ENCODE measurements at regions not wholly inside any gene's neighbourhood (a gene's known extent, or its start where the extent isn't known, plus 50 kb on each side); places are given as distances from the start of the nearest gene placed in this dataset.

- TF ChIP-seq GATA3 (IDR thresholded peaks at IDR 0.05; ENCODE audit: low read depth, low read length) = no peak
- TF ChIP-seq GATA2 (IDR thresholded peaks at IDR 0.05; ENCODE audit: low read depth, low read length) = no peak
These were observed 792.0 kb downstream of the MED13L start for GRCh38 chr12:115485503-115485902.

- no peak for TF ChIP-seq GATA2 (IDR thresholded peaks at IDR 0.05; ENCODE audit: low read depth, low read length)
- TF ChIP-seq GATA3 (IDR thresholded peaks at IDR 0.05; ENCODE audit: low read depth, low read length) = no peak
These were observed 794.5 kb downstream of the MED13L start for GRCh38 chr12:115482943-115483342.

- no peak for TF ChIP-seq GATA3 (IDR thresholded peaks at IDR 0.05; ENCODE audit: low read depth, low read length)
- no peak for TF ChIP-seq GATA2 (IDR thresholded peaks at IDR 0.05; ENCODE audit: low read depth, low read length)
These were observed 796.4 kb downstream of the MED13L start for GRCh38 chr12:115481141-115481540.

- no peak for TF ChIP-seq GATA3 (IDR thresholded peaks at IDR 0.05; ENCODE audit: low read depth, low read length)
- TF ChIP-seq GATA2 (IDR thresholded peaks at IDR 0.05; ENCODE audit: low read depth, low read length) = no peak
These were observed 794.5 kb upstream of the TBX3 start for GRCh38 chr12:115478505-115478904.

- TF ChIP-seq GATA3 (IDR thresholded peaks at IDR 0.05; ENCODE audit: low read depth, low read length) = no peak
These were observed 790.8 kb upstream of the TBX3 start for GRCh38 chr12:115474539-115475353.

GRCh38 chr12:115473257-115473956 lies 789.4 kb upstream of the TBX3 start:
- TF ChIP-seq GATA3 (IDR thresholded peaks at IDR 0.05; ENCODE audit: low read depth, low read length) (no peak), GATA2 (IDR thresholded peaks at IDR 0.05; ENCODE audit: low read depth, low read length) (no peak)

GRCh38 chr12:115472852-115473251 lies 788.9 kb upstream of the TBX3 start:
- TF ChIP-seq GATA2 (IDR thresholded peaks at IDR 0.05; ENCODE audit: low read depth, low read length) (no peak), GATA3 (IDR thresholded peaks at IDR 0.05; ENCODE audit: low read depth, low read length) (no peak)

- TF ChIP-seq GATA2 (IDR thresholded peaks at IDR 0.05; ENCODE audit: low read depth, low read length) = no peak
- no peak for TF ChIP-seq GATA3 (IDR thresholded peaks at IDR 0.05; ENCODE audit: low read depth, low read length)
These were observed 787.0 kb upstream of the TBX3 start for GRCh38 chr12:115470977-115471376.

GRCh38 chr12:115470526-115470925 lies 786.6 kb upstream of the TBX3 start:
- TF ChIP-seq GATA2 (IDR thresholded peaks at IDR 0.05; ENCODE audit: low read depth, low read length) (no peak), GATA3 (IDR thresholded peaks at IDR 0.05; ENCODE audit: low read depth, low read length) (no peak)

GRCh38 chr12:115468087-115468510 lies 784.1 kb upstream of the TBX3 start:
- TF ChIP-seq GATA2 (IDR thresholded peaks at IDR 0.05; ENCODE audit: low read depth, low read length) (no peak), GATA3 (IDR thresholded peaks at IDR 0.05; ENCODE audit: low read depth, low read length) (no peak)

GRCh38 chr12:115467531-115467930 lies 783.6 kb upstream of the TBX3 start:
- TF ChIP-seq GATA3 (IDR thresholded peaks at IDR 0.05; ENCODE audit: low read depth, low read length) = no peak
- no peak for TF ChIP-seq GATA2 (IDR thresholded peaks at IDR 0.05; ENCODE audit: low read depth, low read length)

- TF ChIP-seq GATA2 (IDR thresholded peaks at IDR 0.05; ENCODE audit: low read depth, low read length) (no peak), GATA3 (IDR thresholded peaks at IDR 0.05; ENCODE audit: low read depth, low read length) (no peak)
These were observed 782.1 kb upstream of the TBX3 start for GRCh38 chr12:115466076-115466475.

- TF ChIP-seq GATA2 (IDR thresholded peaks at IDR 0.05; ENCODE audit: low read depth, low read length) = no peak
- TF ChIP-seq GATA3 (IDR thresholded peaks at IDR 0.05; ENCODE audit: low read depth, low read length) = no peak
These were observed 780.7 kb upstream of the TBX3 start for GRCh38 chr12:115464661-115465060.

- TF ChIP-seq GATA2 (IDR thresholded peaks at IDR 0.05; ENCODE audit: low read depth, low read length) = no peak
- TF ChIP-seq GATA3 (IDR thresholded peaks at IDR 0.05; ENCODE audit: low read depth, low read length) = no peak
These were observed 780.2 kb upstream of the TBX3 start for GRCh38 chr12:115464111-115464581.

- no peak for TF ChIP-seq GATA3 (IDR thresholded peaks at IDR 0.05; ENCODE audit: low read depth, low read length)
- no peak for TF ChIP-seq GATA2 (IDR thresholded peaks at IDR 0.05; ENCODE audit: low read depth, low read length)
These were observed 777.4 kb upstream of the TBX3 start for GRCh38 chr12:115461401-115461800.
